Prostate gland (tissue), 2 donors: ENCODE measurements at regions not wholly inside any gene's neighbourhood (a gene's known extent, or its start where the extent isn't known, plus 50 kb on each side); places are given as distances from the start of the nearest gene placed in this dataset.

Source experiments
- DNase-seq: peaks from one replicate; pipeline ENCODE4 v3.0.0-alpha.2; 2019; ENCODE audit warnings: low spot score
- H3K27ac ChIP-seq, 2 donors: fragments of 200-600 bp; sonication (generic); 2 replicates each; pipeline ENCODE4 v1.5.1; 2017 to 2019
- H3K27me3 ChIP-seq: fragments of 200-600 bp; sonication (generic); replicated peaks from 2 replicates; pipeline ENCODE4 v1.5.1; 2019; ENCODE audit not compliant: insufficient read depth
- H3K36me3 ChIP-seq, 2 donors: fragments of 200-600 bp; sonication (generic); 1 replicate in 1 of 2; 2 replicates in 1 of 2; pipeline versions ENCODE4 v1.5.1 to v1.8.1; 2017 to 2019
- H3K4me1 ChIP-seq: fragments of 200-600 bp; sonication (generic); replicated peaks from 2 replicates; pipeline ENCODE4 v1.5.1; 2019
- H3K4me3 ChIP-seq, 2 donors: fragments of 200-600 bp; sonication (generic); 2 replicates each; pipeline ENCODE4 v1.5.1; 2017 to 2019
- H3K9me3 ChIP-seq: fragments of 200-600 bp; sonication (generic); 2 replicates; pipeline ENCODE4 v1.5.1; 2017
- CTCF ChIP-seq, 4 experiments: fragments of 200-600 bp in 2 of 4; fragments of 450-650 bp in 2 of 4; sonication (generic) in 2 of 4; IDR thresholded peaks; 1 replicate in 3 of 4; 2 replicates in 1 of 4; pipeline ENCODE4 v1.5.1; 2016 to 2019; ENCODE audit warnings: antibody characterized with exemption in 4 of 4, mild to moderate bottlenecking in 2 of 4, moderate library complexity in 2 of 4
- POLR2A ChIP-seq: fragments of 450-650 bp; IDR thresholded peaks from one replicate; pipeline ENCODE4 v1.6.1; 2016; ENCODE audit warnings: antibody characterized with exemption, mild to moderate bottlenecking
- POLR2AphosphoS5 ChIP-seq: sonication (generic); formaldehyde crosslinking; IDR thresholded peaks from one replicate; pipeline ENCODE4 v1.6.1; 2017; ENCODE audit warnings: antibody characterized with exemption
- WGBS: methylation state at CpG from one replicate; pipeline ENCODE4 v1.1.5; 2018; 5-methylcytosine and 5-hydroxymethylcytosine counted together
- intact Hi-C: fragments of 100-400 bp; cut with DNase I; formaldehyde crosslinking; loops from one replicate; pipeline ENCODE4 v1.14.2; 2022

- Histone ChIP-seq H3K9me3 (no peaks in the 10 kb centered on the region), H3K4me1 (no peaks in the 10 kb centered on the region), H3K27ac (no peak overlapping the region), H3K27me3 (no peaks in the 10 kb centered on the region), H3K36me3 (no peaks in the 10 kb centered on the region), H3K4me3 (no peak overlapping the region)
- WGBS, result 46% methylated on average over 3 of the region's 3 CpGs
- intact Hi-C loops, result no loop called here
- TF ChIP-seq CTCF (IDR thresholded peaks at IDR 0.05) (no peak), POLR2AphosphoS5 (no peak), POLR2A (no peak)
- no peak for DNase-seq
Measured at GRCh38 chr5:143698574-143698973, 113.4 kb upstream of the HMHB1 start.

GRCh38 chr5:143696921-143697320 is 115.0 kb upstream of the HMHB1 start:
- no peak for DNase-seq
- intact Hi-C loops, result no loop called here
- 49% methylated on average over 4 of the region's 4 CpGs for WGBS

GRCh38 chr5:143695941-143696340 is 116.0 kb upstream of the HMHB1 start:
- Histone ChIP-seq H3K27me3 (no peaks in the 10 kb centered on the region), H3K9me3 (no peaks in the 10 kb centered on the region), H3K4me3 (no peak overlapping the region), H3K27ac (no peak overlapping the region), H3K36me3 (no peaks in the 10 kb centered on the region), H3K4me1 (no peaks in the 10 kb centered on the region)
- no peak for DNase-seq
- intact Hi-C loops, result no loop called here
- 93% methylated on average over 1 of the region's 1 CpG for WGBS
- no peak for TF ChIP-seq CTCF (IDR thresholded peaks at IDR 0.05)
- TF ChIP-seq POLR2A, result no peak
- TF ChIP-seq POLR2AphosphoS5, result no peak

More at GRCh38 chr5:143696921-143697320, 115.0 kb upstream of the HMHB1 start:
- Histone ChIP-seq H3K4me1 (no peaks in the 10 kb centered on the region), H3K36me3 (no peaks in the 10 kb centered on the region), H3K4me3 (no peak overlapping the region), H3K9me3 (no peaks in the 10 kb centered on the region), H3K27me3 (no peaks in the 10 kb centered on the region), H3K27ac (no peak overlapping the region)
- TF ChIP-seq CTCF (IDR thresholded peaks at IDR 0.05) (no peak), POLR2A (no peak), POLR2AphosphoS5 (no peak)

GRCh38 chr5:143695244-143695864 is 116.6 kb upstream of the HMHB1 start:
- 76% methylated on average over 7 of the region's 7 CpGs for WGBS

More at GRCh38 chr5:143695244-143695864, 116.6 kb upstream of the HMHB1 start:
- no peaks in the 10 kb centered on the region for H3K9me3 ChIP-seq
- no peaks in the 10 kb centered on the region for H3K27me3 ChIP-seq
- DNase-seq, result no peak
- intact Hi-C loops, result no loop called here
- TF ChIP-seq POLR2AphosphoS5 (no peak), POLR2A (no peak), CTCF (IDR thresholded peaks at IDR 0.05) (no peak)
- H3K27ac ChIP-seq, result no peak overlapping the region
- H3K4me1 ChIP-seq, result no peaks in the 10 kb centered on the region
- no peaks in the 10 kb centered on the region for H3K36me3 ChIP-seq
- no peak overlapping the region for H3K4me3 ChIP-seq
